HG02884 (cell line): ENCODE measurements at regions not wholly inside any gene's neighbourhood (a gene's known extent, or its start where the extent isn't known, plus 50 kb on each side); places are given as distances from the start of the nearest gene placed in this dataset.
"Not testable (repeated sequence)": the region's sequence is repeated elsewhere in the genome, so short reads cannot be mapped to it uniquely, and the experiment has no call there.

Source experiments
- ATAC-seq: cut with Tn5 transposase; IDR thresholded peaks from one replicate; pipeline ENCODE4 v1.9.1; 2021; ENCODE audit warnings: mild to moderate bottlenecking, moderate library complexity; ENCODE audit not compliant: unreplicated experiment

DNA sequence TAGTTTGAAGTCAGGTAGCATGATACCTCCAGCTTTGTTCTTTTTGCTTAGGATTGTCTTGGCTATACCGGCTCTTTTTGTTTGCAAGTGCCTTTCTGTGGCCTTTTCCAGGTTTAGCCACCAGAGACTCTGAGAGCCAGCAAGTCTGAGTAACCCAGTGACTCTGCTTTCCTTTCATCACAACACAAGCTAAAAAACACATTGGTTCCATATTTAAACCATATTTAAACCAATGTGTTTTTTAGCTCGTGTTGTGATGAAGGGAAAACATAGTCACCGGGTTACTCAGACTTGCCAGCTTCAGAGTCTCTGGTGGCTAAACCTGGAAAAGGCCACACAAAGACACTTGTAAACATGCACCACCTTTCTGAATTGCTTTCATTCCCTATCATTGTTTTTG, 493.3 kb downstream of the NTRK2 start:
- ATAC-seq: no peak

DNA sequence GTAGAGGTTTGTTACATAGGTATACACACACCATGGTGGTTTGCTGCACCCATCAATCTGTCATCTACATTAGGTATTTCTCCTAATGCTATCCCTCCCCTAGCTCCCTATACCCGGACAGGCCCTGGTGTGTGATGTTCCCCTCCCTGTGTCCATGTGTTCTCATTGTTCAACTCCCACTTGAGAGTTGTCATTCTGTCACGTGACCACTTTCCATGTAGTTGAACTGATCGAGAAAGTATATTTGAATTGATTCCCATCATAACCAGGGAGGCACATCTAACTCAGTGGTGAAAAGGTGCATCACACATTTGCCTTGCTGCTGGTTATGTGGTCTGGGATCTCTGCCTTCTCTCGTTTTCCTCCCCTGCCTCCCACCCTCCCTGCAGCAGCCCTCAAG, 491.4 kb downstream of the NTRK2 start:
- ATAC-seq: not testable (repeated sequence)

DNA sequence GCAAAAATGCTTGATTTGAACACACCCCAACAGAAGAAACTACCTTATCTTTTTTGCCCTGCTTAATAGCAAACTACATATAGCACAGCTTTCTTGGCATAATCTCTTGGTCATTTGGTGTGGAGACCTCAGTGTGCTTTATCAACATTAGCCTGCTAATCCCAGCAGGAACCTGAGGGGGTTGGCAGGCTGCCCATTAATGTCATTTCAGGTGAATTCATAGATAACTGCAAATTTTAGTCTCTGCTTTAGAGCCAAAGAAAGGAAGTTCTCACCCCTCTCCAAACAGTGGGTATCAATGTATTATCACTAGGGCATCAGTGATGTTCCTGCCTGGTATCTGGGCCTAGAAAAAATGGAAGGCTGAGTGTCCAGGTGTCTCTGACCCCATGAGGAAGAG, 489.0 kb downstream of the NTRK2 start:
- no peak for ATAC-seq

DNA sequence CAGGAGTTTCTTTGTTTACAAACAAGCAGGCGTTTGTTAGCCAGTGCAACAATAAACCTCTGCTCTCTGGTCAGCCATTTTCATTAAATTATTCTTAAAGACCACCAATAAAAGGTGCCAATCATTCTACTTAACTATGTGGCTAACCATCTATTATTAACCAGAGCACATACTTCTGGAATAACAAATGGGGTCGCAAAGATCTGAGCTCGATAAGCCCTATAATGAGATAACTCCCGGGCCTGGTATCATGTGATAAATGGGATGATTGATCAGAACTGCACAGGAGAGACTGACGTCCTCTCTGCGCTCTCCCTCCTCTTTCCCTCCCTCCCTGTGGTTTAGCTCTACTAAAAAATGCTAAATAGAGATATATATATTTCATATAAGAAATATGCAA, 488.2 kb downstream of the NTRK2 start:
- no peak for ATAC-seq

DNA sequence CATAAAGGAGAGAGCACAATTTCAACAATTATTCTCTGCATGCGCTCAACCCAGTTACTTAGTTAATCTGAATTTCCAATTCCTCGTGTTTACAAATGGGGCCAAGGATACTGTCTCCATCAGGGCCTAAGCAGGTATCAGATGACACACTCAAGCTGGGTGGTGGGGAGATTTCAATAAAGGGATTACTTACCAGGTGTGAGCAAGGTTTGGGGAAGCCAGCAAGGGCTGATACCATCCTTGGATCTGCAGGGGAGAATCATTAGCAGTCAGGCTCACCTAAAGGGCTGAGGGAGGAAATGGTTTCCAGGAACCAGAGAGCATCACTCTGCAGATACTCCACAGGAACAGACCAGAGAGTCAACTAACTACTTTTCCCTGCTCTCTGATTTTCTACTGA, 487.1 kb downstream of the NTRK2 start:
- ATAC-seq: no peak

DNA sequence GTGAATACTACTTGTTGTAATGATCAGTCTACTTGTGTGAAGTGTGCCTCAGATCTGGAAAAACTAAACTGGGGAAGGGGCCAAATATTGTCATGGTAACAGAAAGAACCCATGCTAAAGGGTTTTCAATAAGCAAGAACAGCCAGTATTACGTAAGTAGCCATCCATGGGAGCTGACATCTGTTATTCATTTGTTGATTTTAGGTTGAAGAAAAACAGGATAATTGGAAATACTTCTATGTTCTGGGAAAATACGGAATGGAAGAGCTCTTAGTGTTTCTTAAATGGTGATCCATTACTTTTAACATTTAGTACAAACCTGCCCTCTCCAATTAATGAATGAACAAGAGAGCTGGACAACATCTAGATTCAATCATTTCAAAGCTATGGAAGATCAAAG, 485.8 kb downstream of the NTRK2 start:
- no peak for ATAC-seq

DNA sequence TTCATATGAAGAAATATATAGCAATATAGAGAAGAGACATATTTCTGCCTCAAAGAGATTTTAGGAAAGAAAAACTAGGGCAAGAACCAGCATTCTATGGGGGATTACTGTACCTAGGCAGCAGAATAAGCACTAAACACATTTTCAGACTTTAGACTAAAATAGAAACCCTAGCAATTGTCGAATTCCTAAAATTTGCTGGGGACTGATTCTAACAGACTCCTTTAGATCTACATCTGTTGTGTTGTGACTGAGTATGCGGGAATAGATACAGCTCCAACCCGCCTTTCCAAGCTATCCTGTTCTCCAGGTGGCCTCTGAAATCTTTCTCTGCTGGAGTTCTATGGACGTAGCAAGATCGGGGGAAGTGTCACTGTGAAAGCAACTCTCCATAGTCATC, 482.2 kb downstream of the NTRK2 start:
- ATAC-seq: no peak

DNA sequence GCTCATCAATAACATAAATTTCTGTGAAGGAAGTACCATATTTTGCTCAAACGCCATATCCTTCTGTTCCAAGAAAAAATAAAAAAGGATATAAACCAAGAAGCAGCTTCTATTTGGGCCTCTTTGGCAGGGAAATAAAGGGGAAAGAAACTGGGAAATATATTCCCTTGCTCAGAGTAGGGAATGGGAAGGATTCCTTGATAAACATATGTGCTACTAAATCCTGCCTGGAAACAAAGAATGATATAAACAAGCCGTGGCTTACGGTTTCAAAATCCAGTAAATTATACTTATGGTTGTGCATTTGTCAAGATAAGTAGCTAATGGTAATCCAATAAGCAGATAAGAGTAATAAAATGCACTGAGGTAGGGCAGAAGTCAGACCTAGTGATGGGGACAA, 481.6 kb downstream of the NTRK2 start:
- no peak for ATAC-seq

DNA sequence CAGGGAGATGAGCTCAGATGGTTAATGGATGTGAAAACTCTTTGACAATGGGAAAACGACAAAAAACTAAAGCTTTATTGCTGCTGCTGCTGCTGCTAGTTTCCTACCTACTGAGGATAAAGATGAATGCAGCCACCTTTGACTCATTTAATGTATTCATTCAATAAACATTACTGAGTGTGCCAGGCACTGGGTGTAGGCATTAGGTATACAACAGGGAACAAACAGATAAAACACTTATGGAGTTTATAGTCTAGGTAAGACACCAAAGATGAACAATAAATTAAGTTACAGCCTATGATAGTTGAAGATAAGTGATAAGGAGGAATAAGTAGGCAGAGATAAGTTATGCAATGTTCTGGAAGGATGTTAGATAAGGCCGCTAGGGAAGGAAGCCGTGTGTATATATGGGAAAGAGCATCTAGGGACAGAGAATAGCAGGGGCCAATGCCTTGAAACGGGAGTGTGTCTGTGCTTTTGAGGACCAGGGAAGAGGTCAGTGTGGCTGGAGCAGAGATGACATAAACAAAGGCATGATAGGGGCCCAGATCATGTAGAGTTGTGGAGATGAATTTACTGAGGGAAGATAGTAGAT, 477.6 kb downstream of the NTRK2 start:
- no peak for ATAC-seq

DNA sequence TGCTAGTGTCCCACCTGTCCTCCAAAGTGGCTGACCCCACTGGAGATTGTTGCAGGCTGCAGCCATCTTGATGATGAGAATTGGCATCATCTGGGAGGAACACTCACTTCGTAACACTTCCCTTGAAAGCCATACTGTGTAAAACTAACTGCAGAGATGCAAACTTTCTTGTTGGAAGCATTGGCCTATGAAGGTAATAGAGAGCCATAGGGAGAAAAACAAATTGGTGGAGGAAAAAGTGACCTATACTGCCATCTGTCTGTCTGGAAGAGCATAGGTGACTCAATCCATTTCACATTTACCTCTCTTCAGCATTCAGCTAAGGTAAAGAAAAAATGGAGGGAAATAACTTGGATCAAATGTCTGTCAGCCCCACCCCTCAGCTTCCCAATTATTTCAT, 473.4 kb downstream of the NTRK2 start:
- ATAC-seq: peak; percentile 50

DNA sequence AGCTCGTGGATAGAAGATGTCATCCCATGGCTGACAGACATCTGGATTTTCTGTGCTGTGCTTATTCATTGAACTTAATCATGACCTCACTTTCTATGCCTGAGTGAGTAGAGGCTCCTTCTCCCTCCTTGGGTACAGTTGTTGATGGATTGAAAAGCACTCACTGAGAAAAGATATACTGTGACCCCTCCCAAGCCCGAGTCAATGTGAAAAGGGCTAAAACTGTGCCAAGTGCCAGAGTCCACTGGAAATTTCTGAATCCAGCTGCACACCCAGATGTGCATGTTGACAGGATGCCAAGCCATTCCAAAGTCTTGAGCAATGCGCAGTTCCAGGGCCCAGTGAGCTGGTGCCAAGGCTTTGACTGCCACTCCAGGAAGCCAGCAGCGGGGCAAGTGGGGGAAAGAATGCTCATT, 473.0 kb downstream of the NTRK2 start:
- ATAC-seq: no peak

DNA sequence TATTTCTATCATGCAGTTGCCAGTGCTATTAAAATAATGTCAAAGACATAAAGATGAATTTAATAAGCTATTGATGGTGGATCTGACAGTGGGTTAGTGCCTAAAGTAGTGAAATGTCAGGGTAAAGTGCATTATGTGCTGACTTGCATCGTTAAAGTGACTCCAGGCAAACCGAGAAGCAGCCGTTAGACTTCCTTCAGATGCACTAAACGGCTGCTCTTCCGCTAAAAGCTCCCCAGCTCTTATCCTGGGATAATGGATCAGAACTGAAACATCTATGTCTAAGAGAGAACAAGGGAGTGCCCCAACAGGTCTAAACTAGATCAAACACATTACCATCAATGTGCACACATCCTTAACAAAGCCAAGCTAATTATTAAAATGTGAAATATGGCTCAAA, 468.2 kb downstream of the NTRK2 start:
- ATAC-seq: no peak

DNA sequence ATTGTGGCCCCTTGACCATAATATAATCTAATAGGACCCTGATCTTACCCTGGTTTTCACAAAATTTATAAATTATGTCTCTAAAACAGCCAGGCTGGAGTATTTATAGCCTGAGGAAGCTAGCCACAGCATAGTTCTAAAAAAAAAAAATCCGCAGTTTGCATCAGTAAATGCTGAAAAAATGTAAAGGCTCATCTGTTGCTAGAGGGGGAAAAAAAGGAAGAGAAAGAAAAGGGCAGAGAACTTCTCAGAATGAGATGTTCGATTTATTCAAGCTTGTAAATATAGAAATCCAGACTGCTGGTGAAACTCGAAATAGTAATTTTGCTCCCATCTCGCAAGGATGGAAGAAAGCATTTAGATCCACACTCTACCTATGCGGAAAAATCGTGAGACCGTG, 467.5 kb downstream of the NTRK2 start:
- no peak for ATAC-seq

DNA sequence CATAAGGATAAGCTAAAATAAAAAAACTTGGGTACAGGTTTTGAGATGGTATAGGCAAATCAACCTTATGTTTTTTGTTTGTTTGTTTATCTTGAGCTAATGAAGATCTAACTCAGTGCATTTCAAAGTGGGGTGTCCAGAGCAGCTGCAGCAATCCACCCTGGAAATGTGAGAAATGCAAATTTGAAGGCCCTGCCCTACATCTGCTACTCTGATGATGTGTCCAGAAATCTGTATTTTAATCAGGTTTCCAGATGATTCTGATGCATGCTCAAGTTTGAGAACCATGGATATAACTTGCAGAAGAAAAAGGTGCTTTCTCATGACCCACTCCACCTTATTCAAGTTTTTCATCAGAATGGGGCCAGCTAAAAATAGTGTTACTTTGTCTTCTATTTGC, 467.0 kb downstream of the NTRK2 start:
- no peak for ATAC-seq

DNA sequence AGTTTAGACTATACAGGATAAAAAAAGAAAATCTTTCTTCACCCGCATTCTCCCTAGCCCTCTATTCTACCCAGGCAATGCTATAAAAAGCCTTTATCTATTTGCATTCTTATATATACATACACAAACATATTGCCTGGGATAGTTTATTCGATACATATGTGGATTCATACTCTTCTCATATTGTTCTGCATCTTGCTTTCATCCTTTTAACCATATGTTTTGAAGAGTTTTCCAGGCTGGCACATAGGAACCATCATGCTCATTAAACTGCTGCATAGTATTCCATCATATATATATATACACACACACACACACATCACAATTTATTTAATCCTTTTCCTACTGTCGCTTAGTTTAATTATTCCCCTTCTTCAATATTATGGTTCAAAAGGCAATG, 461.2 kb downstream of the NTRK2 start:
- ATAC-seq: no peak

DNA sequence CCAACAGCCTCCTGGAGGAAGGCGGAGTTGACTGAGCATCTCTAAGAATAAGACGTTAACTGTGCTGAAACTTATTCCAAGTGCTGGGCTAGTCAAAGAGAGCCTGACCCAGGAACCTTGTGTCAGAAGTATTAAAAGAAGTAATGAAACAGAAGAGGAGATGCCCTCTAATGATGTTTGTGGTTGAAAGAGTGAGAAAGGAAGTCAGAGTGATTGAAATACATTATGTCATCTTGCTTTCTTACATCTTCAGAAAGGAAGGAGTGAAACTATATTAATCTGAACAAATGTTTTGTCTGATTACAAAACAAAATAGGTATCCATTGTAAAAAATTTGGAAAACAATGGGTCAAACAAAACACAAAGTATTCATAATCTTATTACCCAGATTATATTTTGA, 460.7 kb downstream of the NTRK2 start:
- no peak for ATAC-seq

DNA sequence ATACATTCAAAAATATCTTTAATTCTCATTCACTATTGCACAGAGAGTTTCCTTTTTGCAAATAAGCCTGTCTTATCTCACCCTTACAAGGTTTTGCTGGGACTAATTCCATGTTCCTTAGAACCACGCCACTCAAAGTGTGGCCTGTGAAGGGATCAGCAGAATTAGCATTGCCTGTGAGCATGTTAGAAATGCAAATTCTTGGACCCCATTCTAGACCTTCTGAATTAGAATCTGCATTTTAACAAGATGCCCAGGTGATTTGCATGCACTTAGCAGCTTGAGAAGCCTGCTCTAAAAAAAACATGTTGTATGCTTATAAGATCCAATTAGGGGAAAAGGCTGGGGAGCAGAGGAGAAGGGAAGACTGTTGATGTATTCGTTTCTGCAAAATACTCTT, 460.0 kb downstream of the NTRK2 start:
- ATAC-seq: no peak

DNA sequence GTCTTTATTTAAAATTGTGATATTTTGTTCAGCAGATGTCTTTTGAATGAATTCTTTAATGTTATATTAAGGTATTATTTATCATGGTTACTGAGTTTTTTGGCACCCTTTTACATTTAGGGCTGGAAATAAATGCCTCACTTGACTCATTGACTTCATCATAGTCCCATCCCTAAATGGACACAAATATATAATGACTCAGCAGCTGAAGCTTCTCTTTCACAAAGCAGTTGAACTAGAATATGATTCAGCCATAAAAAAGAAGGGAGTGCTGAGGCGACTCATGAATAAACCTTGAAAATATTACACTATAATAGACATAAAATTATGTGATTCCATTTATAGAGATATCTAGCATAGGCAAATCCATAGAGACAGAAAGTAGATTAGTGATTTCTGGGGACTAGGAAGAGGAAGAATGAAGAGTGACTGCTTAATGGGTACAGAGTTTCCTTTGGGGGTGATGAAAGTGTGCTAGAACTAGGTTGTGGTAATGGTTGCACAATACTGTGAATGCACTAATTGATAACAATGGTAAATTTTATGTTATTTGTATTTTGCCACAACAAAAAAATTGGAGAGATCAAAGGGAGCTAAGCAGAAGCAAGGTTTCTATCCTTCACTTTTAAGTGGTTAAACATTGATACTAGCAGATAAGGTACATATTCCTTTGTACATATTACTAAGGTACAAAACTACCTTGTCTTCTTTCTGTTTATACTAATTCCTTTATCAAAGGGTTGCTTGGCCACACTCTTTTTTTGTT, 449.6 kb downstream of the NTRK2 start:
- ATAC-seq: no peak

DNA sequence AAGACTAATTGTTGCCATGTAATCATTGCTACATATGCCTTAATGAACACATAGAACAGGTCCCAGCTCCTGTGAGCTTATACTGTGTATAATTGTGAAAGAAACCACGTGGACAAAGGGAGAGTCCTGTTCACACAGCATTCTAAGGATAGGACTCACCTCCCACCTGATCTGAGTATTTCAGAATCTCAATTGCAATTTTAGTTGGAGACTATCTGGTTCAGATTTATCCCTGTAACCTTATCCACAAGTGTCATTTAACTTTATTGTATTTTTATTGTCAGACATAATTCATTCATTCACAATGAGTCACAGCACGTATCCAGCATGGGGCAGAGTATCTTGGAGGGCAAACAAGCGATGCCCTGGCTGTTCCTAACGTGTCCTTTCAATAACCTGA, 448.3 kb downstream of the NTRK2 start:
- no peak for ATAC-seq

DNA sequence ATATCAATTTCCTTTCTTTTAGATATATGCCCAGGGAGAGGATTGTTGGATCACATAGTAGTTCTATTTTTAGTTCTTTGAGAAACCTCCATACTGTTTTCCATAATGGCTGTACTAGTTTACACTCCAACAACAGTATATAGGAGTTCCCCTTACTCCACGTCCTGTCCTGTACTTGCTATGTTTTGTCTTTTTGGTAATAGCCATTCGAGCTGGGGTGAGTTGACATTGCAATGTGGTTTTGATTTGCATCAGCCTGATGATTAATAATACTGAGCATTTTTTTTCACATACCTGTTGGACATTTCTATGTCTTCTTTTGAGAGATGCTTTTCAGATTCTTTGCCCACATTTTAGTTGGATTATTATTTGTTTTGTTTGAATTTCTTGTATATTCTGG, 445.9 kb downstream of the NTRK2 start:
- ATAC-seq: no peak

DNA sequence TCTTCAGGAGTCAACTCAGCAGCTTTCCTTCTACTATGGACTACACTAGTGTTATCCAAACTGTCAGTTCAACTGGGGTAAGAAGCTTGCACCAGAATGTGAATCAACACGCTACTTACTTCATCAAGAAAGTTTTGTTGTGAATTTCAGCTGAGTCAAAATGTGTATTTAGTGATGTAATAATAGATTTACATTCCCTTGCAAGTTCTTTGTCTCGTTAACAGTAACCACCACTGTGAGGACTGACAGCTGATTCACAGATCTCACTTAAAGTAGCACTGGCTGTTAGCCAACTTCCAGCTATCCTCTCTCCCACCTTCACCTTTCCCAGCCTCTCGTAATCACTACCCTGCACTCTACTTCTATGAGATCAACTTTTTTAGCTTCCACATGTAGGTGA, 445.3 kb downstream of the NTRK2 start:
- ATAC-seq: no peak

DNA sequence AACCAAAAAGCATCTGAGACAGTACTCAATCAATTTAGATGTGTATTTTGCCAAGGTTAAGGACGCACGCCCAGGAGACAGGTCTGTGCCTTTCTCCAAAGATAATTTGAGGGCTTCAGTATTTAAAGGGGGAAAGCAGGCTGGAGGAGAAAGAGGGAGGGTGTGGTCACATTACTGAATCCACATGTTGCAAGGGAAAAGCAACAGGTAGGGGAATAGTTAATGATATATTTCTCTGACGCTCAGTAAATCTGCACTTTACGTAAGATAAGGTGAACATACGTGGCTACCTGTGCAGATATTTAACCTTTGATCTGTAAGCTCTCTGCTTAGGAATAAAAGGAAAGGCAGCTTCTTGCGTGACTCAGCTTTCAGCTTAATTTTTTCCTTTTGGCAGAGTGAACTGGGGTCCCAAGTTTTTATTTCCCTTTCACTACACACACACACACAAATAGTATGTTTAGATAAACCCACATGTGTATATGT, 443.4 kb downstream of the NTRK2 start:
- ATAC-seq: no peak

DNA sequence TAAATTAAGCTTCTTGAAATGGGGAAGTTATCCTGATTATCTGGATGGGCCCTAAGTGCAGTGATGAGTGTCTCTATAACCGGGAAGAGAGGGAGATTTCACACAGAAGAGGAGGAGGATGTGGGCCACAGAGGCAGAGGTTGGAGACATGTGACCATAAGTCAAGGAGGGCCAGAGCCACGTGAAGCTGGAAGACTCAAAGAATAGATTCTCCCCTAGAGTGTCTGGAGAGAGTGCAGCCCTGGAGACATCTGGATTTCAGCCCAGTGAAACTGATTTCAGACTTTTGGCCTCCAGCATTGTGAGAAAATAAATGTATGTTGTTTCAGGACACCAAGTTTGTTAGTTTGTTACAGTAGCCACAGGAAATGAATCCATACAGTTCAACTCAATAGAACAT, 442.9 kb downstream of the NTRK2 start:
- ATAC-seq: no peak
